HAP-1 (cell line): ENCODE measurements at regions not wholly inside any gene's neighbourhood (a gene's known extent, or its start where the extent isn't known, plus 50 kb on each side); places are given as distances from the start of the nearest gene placed in this dataset.

ENCODE experiments used
- DNase-seq, 2 experiments: peaks; one replicate each; pipeline ENCODE4 v3.0.0-alpha.2; 2016 to 2020; ENCODE audit warnings: low spot score in 2 of 2
- H3K27me3 ChIP-seq: fragments of 250-450 bp; sonication (Bioruptor Pico); 2 replicates; pipeline ENCODE4 v1.5.1; 2020; ENCODE audit warnings: low read depth, mild to moderate bottlenecking, moderate library complexity
- H3K36me3 ChIP-seq: fragments of 250-450 bp; sonication (Bioruptor Pico); replicated peaks from 2 replicates; pipeline ENCODE4 v1.5.1; 2020; ENCODE audit warnings: mild to moderate bottlenecking
- H3K4me1 ChIP-seq: fragments of 250-450 bp; sonication (Bioruptor Pico); 2 replicates; pipeline ENCODE4 v1.5.1; 2020; ENCODE audit warnings: mild to moderate bottlenecking
- H3K4me3 ChIP-seq: fragments of 250-450 bp; sonication (Bioruptor Pico); 2 replicates; pipeline ENCODE4 v1.5.1; 2020; ENCODE audit warnings: mild to moderate bottlenecking, moderate library complexity
- H3K9me3 ChIP-seq: fragments of 250-450 bp; sonication (Bioruptor Pico); 2 replicates; pipeline ENCODE4 v1.5.1; 2020; ENCODE audit warnings: mild to moderate bottlenecking, moderate library complexity
- in situ Hi-C: fragments of 300-500 bp; cut with MboI; formaldehyde crosslinking; loops from 3 replicates; pipeline ENCODE4 v1.14.3; 2020; ENCODE audit warnings: low sequenced_read_pairs, inconsistent platforms, mixed read lengths

GRCh38 chr16:86117756-86118155 lies 218.8 kb downstream of the IRF8 start:
- Histone ChIP-seq H3K4me1 (no peaks in the 10 kb centered on the region), H3K36me3 (no peaks in the 10 kb centered on the region), H3K9me3 (no peaks in the 10 kb centered on the region), H3K4me3 (no peak overlapping the region), H3K27me3 (peaks cover 35% of the 10 kb centered on the region)
- in situ Hi-C loops = no loop called here
- DNase-seq = no peak

GRCh38 chr16:86118467-86119307 lies 219.7 kb downstream of the IRF8 start:
- DNase-seq = no peak
- Histone ChIP-seq H3K36me3 (no peaks in the 10 kb centered on the region), H3K4me3 (no peak overlapping the region), H3K9me3 (no peaks in the 10 kb centered on the region), H3K4me1 (no peaks in the 10 kb centered on the region), H3K27me3 (peaks cover 39% of the 10 kb centered on the region)
- in situ Hi-C loops = no loop called here

GRCh38 chr16:86120201-86121192 lies 221.5 kb downstream of the IRF8 start:
- no peaks in the 10 kb centered on the region for H3K36me3 ChIP-seq
- no peaks in the 10 kb centered on the region for H3K4me1 ChIP-seq
- peaks cover 50% of the 10 kb centered on the region for H3K27me3 ChIP-seq
- no peak for DNase-seq
- in situ Hi-C loops = no loop called here
- H3K9me3 ChIP-seq = no peaks in the 10 kb centered on the region
- no peak overlapping the region for H3K4me3 ChIP-seq

GRCh38 chr16:86121374-86122010 lies 222.5 kb downstream of the IRF8 start:
- in situ Hi-C loops = no loop called here
- Histone ChIP-seq H3K9me3 (no peaks in the 10 kb centered on the region), H3K4me1 (no peaks in the 10 kb centered on the region), H3K27me3 (peaks cover 56% of the 10 kb centered on the region), H3K36me3 (no peaks in the 10 kb centered on the region), H3K4me3 (no peak overlapping the region)
- no peak for DNase-seq

- no peak for DNase-seq
- Histone ChIP-seq H3K9me3 (no peaks in the 10 kb centered on the region), H3K4me3 (no peak overlapping the region), H3K27me3 (peaks cover 56% of the 10 kb centered on the region), H3K4me1 (no peaks in the 10 kb centered on the region), H3K36me3 (no peaks in the 10 kb centered on the region)
- in situ Hi-C loops = no loop called here
Observed at GRCh38 chr16:86122681-86123342, 223.8 kb downstream of the IRF8 start.

GRCh38 chr16:86124321-86124720 lies 225.4 kb downstream of the IRF8 start:
- DNase-seq = no peak
- Histone ChIP-seq H3K4me1 (no peaks in the 10 kb centered on the region), H3K4me3 (no peak overlapping the region), H3K36me3 (no peaks in the 10 kb centered on the region), H3K9me3 (no peaks in the 10 kb centered on the region), H3K27me3 (peaks cover 46% of the 10 kb centered on the region)
- in situ Hi-C loops = no loop called here

GRCh38 chr16:86126891-86127290 lies 227.9 kb downstream of the IRF8 start:
- peaks cover 30% of the 10 kb centered on the region for H3K27me3 ChIP-seq
- H3K4me3 ChIP-seq = no peak overlapping the region
- DNase-seq = no peak

GRCh38 chr16:86127366-86127765 lies 228.4 kb downstream of the IRF8 start:
- in situ Hi-C loops = no loop called here
- no peaks in the 10 kb centered on the region for H3K9me3 ChIP-seq
- no peak for DNase-seq
- H3K27me3 ChIP-seq = peaks cover 25% of the 10 kb centered on the region
- H3K4me1 ChIP-seq = no peaks in the 10 kb centered on the region
- H3K4me3 ChIP-seq = no peak overlapping the region
- H3K36me3 ChIP-seq = no peaks in the 10 kb centered on the region

More at GRCh38 chr16:86126891-86127290, 227.9 kb downstream of the IRF8 start:
- Histone ChIP-seq H3K4me1 (no peaks in the 10 kb centered on the region), H3K36me3 (no peaks in the 10 kb centered on the region), H3K9me3 (no peaks in the 10 kb centered on the region)
- in situ Hi-C loops = no loop called here

GRCh38 chr16:86128246-86128645 lies 229.3 kb downstream of the IRF8 start:
- no peak overlapping the region for H3K4me3 ChIP-seq

GRCh38 chr16:86129541-86129940 lies 230.6 kb downstream of the IRF8 start:
- no peaks in the 10 kb centered on the region for H3K4me1 ChIP-seq
- DNase-seq = no peak
- H3K36me3 ChIP-seq = no peaks in the 10 kb centered on the region
- peaks cover 13% of the 10 kb centered on the region for H3K27me3 ChIP-seq
- in situ Hi-C loops = no loop called here
- no peaks in the 10 kb centered on the region for H3K9me3 ChIP-seq
- H3K4me3 ChIP-seq = no peak overlapping the region

More at GRCh38 chr16:86128246-86128645, 229.3 kb downstream of the IRF8 start:
- H3K9me3 ChIP-seq = no peaks in the 10 kb centered on the region
- no peaks in the 10 kb centered on the region for H3K36me3 ChIP-seq
- in situ Hi-C loops = no loop called here
- peaks cover 21% of the 10 kb centered on the region for H3K27me3 ChIP-seq
- no peak for DNase-seq
- no peaks in the 10 kb centered on the region for H3K4me1 ChIP-seq

- no peak overlapping the region for H3K4me3 ChIP-seq
- H3K4me1 ChIP-seq = no peaks in the 10 kb centered on the region
- in situ Hi-C loops = no loop called here
- H3K27me3 ChIP-seq = 0 out of 2 replicates have a peak, but pooled peaks cover under 1% of the 10 kb centered on the region
- H3K9me3 ChIP-seq = no peaks in the 10 kb centered on the region
- no peak for DNase-seq
- H3K36me3 ChIP-seq = no peaks in the 10 kb centered on the region
Observed at GRCh38 chr16:86133377-86133776, 234.4 kb downstream of the IRF8 start.

GRCh38 chr16:86133847-86134375 lies 234.9 kb downstream of the IRF8 start:
- H3K36me3 ChIP-seq = no peaks in the 10 kb centered on the region
- in situ Hi-C loops = no loop called here
- H3K27me3 ChIP-seq = 0 out of 2 replicates have a peak, but pooled peaks cover 4% of the 10 kb centered on the region
- H3K4me3 ChIP-seq = no peak overlapping the region
- no peak for DNase-seq
- no peaks in the 10 kb centered on the region for H3K4me1 ChIP-seq
- H3K9me3 ChIP-seq = no peaks in the 10 kb centered on the region
